ENCODE measurements at regions not wholly inside any gene's neighbourhood (a gene's known extent, or its start where the extent isn't known, plus 50 kb on each side); places are given as distances from the start of the nearest gene placed in this dataset.

DNA sequence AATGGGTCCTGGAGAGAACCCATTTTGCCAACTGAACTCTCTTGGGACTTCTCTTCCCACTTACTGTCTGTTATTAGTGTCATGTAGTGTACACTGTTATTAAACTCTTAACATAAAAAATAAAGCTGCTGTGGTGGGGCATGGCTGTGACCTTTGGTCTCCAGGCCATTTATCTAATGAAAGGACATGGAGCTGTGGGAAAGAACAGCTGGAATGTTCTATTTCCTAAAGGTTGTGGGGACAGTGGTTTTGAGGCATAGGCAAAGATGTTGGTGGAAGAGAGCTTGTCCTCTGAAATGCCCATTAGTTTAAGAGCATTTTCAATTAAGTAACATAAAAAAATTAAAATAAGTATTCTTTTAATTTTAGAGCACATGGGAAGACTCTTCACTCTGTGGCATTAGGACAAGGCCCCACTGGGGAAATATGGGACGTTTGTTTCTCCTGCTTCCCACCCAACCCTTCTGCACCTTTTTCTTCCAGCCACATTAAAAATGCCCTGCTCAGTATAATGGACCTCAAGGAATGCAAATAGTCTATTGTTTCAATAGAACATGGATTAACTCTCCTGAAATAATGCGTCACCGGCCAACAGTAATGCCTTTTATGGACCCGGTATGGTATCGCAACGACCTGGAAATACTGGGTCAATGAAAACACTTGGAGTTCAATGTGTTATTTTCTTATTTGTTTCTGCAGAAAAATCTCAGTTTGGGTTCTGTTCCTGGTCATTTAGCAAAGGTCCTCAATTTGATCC lies 149.6 kb downstream of the BUB3 start (continued):
- TF ChIP-seq, protein P1, sequence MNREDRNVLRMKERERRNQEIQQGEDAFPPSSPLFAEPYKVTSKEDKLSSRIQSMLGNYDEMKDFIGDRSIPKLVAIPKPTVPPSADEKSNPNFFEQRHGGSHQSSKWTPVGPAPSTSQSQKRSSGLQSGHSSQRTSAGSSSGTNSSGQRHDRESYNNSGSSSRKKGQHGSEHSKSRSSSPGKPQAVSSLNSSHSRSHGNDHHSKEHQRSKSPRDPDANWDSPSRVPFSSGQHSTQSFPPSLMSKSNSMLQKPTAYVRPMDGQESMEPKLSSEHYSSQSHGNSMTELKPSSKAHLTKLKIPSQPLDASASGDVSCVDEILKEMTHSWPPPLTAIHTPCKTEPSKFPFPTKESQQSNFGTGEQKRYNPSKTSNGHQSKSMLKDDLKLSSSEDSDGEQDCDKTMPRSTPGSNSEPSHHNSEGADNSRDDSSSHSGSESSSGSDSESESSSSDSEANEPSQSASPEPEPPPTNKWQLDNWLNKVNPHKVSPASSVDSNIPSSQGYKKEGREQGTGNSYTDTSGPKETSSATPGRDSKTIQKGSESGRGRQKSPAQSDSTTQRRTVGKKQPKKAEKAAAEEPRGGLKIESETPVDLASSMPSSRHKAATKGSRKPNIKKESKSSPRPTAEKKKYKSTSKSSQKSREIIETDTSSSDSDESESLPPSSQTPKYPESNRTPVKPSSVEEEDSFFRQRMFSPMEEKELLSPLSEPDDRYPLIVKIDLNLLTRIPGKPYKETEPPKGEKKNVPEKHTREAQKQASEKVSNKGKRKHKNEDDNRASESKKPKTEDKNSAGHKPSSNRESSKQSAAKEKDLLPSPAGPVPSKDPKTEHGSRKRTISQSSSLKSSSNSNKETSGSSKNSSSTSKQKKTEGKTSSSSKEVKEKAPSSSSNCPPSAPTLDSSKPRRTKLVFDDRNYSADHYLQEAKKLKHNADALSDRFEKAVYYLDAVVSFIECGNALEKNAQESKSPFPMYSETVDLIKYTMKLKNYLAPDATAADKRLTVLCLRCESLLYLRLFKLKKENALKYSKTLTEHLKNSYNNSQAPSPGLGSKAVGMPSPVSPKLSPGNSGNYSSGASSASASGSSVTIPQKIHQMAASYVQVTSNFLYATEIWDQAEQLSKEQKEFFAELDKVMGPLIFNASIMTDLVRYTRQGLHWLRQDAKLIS (CRISPR knock-in tag; IDR thresholded peaks at IDR 0.05) = no peak

DNA sequence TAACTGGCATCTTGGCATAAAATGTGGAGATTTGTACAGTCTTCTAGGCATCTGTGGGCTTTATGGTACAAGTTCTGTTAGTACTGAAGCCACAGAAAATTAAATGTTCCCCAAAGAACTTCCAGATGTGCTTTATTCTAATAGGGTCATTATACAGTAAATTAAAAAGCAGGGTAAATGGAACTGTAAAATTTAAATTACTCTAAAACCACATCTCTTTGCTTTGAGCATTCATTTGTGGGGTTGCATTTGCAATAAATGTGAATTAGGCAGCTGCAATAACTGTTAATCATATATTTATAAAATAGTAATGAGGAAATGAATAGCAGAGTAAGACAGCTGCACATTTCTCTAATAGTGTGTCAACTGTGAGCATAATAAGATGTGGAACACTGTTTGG lies 151.5 kb downstream of the BUB3 start:
- Histone ChIP-seq H3K4me1 (replicated peaks in 1 of 2; ENCODE audit: control insufficient read depth in 2 of 2, insufficient read depth in 2 of 2, low read length in 2 of 2) (no peaks in the 10 kb centered on the region), H3K9ac (ENCODE audit: insufficient read depth in 1 of 2, low read depth in 2 of 2, low read length in 2 of 2) (no peak overlapping the region), H3K4me3 (no peak overlapping the region), H4K20me1 (replicated peaks; ENCODE audit: control insufficient read depth, insufficient read depth, low read length) (no peaks in the 10 kb centered on the region), H3K36me3 (ENCODE audit: control insufficient read depth, insufficient read depth, low read length) (no peaks in the 10 kb centered on the region), H3K27me3 (ENCODE audit: control insufficient read depth in 2 of 2, insufficient read depth in 2 of 2, low read length in 2 of 2) (peaks cover 0 to 9% of the 10 kb centered on the region in 2 experiments; a peak in 2 of 5 replicates), H2AFZ (ENCODE audit: low read depth, low read length) (no peak overlapping the region), H3K4me2 (ENCODE audit: insufficient read depth, low read length) (no peak overlapping the region), H3K27ac (ENCODE audit: extremely low read depth, low read depth, low read length) (no peak overlapping the region), H3K79me2 (ENCODE audit: control insufficient read depth, insufficient read depth, low read length) (no peaks in the 10 kb centered on the region), H3K9me1 (ENCODE audit: control insufficient read depth, insufficient read depth, low read length) (no peaks in the 10 kb centered on the region), H3K9me3 (replicated peaks; ENCODE audit: control insufficient read depth, insufficient read depth, low read depth, low read length) (no peaks in the 10 kb centered on the region)
- intact Hi-C loops (cut with micrococcal nuclease) = no loop called here
- no TSS peak for BruUV-seq (replicated peaks)
- in situ Hi-C loops (cut with MboI) = no loop called here
- no peak for DNase-seq (ENCODE audit: extremely low read depth in 1 of 4, low spot score in 3 of 4)
- FAIRE-seq = no peak
- ChIA-PET CTCF (ENCODE audit: low intra/inter-chr PET ratio) (no interaction called here), POLR2A (no interaction called here)
- ATAC-seq = no peak
- TF ChIP-seq TBL1XR1 (IDR thresholded peaks at IDR 0.05; ENCODE audit: low read length in 2 of 2) (no peak), STAG1 (CRISPR knock-in tag; IDR thresholded peaks at IDR 0.05; ENCODE audit: borderline replicate concordance) (no peak), RBM25 (IDR thresholded peaks at IDR 0.05; ENCODE audit: low read depth, low read length, severe bottlenecking) (no peak), HMG20A (CRISPR knock-in tag; conservative IDR thresholded peaks at IDR 0.05) (no peak), ZNF57 (CRISPR knock-in tag; IDR thresholded peaks at IDR 0.05) (no peak), SUPT5H (IDR thresholded peaks at IDR 0.05) (no peak), SRSF7 (optimal IDR thresholded peaks at IDR 0.05; ENCODE audit: low read depth, low read length) (no peak)
- TF ChIP-seq, protein P2, sequence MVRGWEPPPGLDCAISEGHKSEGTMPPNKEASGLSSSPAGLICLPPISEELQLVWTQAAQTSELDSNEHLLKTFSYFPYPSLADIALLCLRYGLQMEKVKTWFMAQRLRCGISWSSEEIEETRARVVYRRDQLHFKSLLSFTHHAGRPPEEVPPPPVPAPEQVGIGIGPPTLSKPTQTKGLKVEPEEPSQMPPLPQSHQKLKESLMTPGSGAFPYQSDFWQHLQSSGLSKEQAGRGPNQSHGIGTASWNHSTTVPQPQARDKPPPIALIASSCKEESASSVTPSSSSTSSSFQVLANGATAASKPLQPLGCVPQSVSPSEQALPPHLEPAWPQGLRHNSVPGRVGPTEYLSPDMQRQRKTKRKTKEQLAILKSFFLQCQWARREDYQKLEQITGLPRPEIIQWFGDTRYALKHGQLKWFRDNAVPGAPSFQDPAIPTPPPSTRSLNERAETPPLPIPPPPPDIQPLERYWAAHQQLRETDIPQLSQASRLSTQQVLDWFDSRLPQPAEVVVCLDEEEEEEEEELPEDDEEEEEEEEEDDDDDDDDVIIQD (CRISPR knock-in tag; IDR thresholded peaks at IDR 0.05) = no peak
- TF ChIP-seq, protein P3, sequence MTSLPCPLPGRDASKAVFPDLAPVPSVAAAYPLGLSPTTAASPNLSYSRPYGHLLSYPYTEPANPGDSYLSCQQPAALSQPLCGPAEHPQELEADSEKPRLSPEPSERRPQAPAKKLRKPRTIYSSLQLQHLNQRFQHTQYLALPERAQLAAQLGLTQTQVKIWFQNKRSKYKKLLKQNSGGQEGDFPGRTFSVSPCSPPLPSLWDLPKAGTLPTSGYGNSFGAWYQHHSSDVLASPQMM (CRISPR knock-in tag; IDR thresholded peaks at IDR 0.05) = no peak
- TF ChIP-seq, protein P4, sequence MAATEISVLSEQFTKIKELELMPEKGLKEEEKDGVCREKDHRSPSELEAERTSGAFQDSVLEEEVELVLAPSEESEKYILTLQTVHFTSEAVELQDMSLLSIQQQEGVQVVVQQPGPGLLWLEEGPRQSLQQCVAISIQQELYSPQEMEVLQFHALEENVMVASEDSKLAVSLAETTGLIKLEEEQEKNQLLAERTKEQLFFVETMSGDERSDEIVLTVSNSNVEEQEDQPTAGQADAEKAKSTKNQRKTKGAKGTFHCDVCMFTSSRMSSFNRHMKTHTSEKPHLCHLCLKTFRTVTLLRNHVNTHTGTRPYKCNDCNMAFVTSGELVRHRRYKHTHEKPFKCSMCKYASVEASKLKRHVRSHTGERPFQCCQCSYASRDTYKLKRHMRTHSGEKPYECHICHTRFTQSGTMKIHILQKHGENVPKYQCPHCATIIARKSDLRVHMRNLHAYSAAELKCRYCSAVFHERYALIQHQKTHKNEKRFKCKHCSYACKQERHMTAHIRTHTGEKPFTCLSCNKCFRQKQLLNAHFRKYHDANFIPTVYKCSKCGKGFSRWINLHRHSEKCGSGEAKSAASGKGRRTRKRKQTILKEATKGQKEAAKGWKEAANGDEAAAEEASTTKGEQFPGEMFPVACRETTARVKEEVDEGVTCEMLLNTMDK (IDR thresholded peaks at IDR 0.05; ENCODE audit: borderline replicate concordance, insufficient read depth, low read depth, low read length, poor library complexity, severe bottlenecking) = no peak
